H9 (cell line): ENCODE measurements at regions not wholly inside any gene's neighbourhood (a gene's known extent, or its start where the extent isn't known, plus 50 kb on each side); places are given as distances from the start of the nearest gene placed in this dataset.

Experiments used
- DNase-seq: peaks from one replicate; pipeline ENCODE4 v3.0.0-alpha.2; 2017
- H2AFZ ChIP-seq: one replicate; pipeline ENCODE4 v1.6.1; 2013; ENCODE audit warnings: mild to moderate bottlenecking, low read length, control low read depth, moderate library complexity
- H2AK5ac ChIP-seq: 2 replicates; pipeline ENCODE4 v1.6.1; 2013; ENCODE audit warnings: low read length, control low read depth, mixed read lengths; ENCODE audit not compliant: insufficient read length
- H2BK120ac ChIP-seq: one replicate; pipeline ENCODE4 v1.6.1; 2013; ENCODE audit warnings: low read depth, mild to moderate bottlenecking, low read length, control low read depth, inconsistent platforms; ENCODE audit not compliant: poor library complexity, severe bottlenecking
- H2BK12ac ChIP-seq: 2 replicates; pipeline ENCODE4 v1.6.1; 2013; ENCODE audit warnings: low read length, control low read depth, mixed read lengths, low read depth; ENCODE audit not compliant: insufficient read length
- H2BK15ac ChIP-seq: 2 replicates; pipeline ENCODE4 v1.6.1; 2013; ENCODE audit warnings: low read depth, low read length, control low read depth
- H2BK20ac ChIP-seq: one replicate; pipeline ENCODE4 v1.6.1; 2013; ENCODE audit warnings: low read depth, mild to moderate bottlenecking, low read length, control low read depth, inconsistent platforms; ENCODE audit not compliant: poor library complexity, severe bottlenecking
- H2BK5ac ChIP-seq: 2 replicates; pipeline ENCODE4 v1.6.1; 2013; ENCODE audit warnings: low read length, control low read depth, mixed read lengths; ENCODE audit not compliant: insufficient read length
- H3K14ac ChIP-seq: 2 replicates; pipeline ENCODE4 v1.6.1; 2013; ENCODE audit warnings: low read length, control low read depth; ENCODE audit not compliant: insufficient read depth
- H3K18ac ChIP-seq: 2 replicates; pipeline ENCODE4 v1.6.1; 2013; ENCODE audit warnings: low read depth, mild to moderate bottlenecking, mixed read lengths, low read length, control low read depth; ENCODE audit not compliant: insufficient read length
- H3K23ac ChIP-seq: 2 replicates; pipeline ENCODE4 v1.6.1; 2013; ENCODE audit warnings: low read length, control low read depth, mixed read lengths, low read depth; ENCODE audit not compliant: insufficient read length
- H3K23me2 ChIP-seq: 2 replicates; pipeline ENCODE4 v1.6.1; 2013; ENCODE audit warnings: low read depth, mild to moderate bottlenecking, mixed read lengths, low read length, control low read depth; ENCODE audit not compliant: insufficient read length, poor library complexity, severe bottlenecking
- H3K27ac ChIP-seq: 2 replicates; pipeline ENCODE4 v1.5.1; 2013; ENCODE audit warnings: low read length, control low read depth, mixed read lengths, low read depth; ENCODE audit not compliant: insufficient read length
- H3K27me3 ChIP-seq: 2 replicates; pipeline ENCODE4 v1.6.1; 2013; ENCODE audit warnings: low read length, control low read depth, inconsistent platforms; ENCODE audit not compliant: insufficient read depth
- H3K4ac ChIP-seq: 2 replicates; pipeline ENCODE4 v1.6.1; 2013; ENCODE audit warnings: low read depth, mild to moderate bottlenecking, control low read depth, inconsistent platforms, low read length, moderate library complexity
- H3K4me1 ChIP-seq: 2 replicates; pipeline ENCODE4 v1.6.1; 2013; ENCODE audit warnings: low read length, control low read depth, inconsistent platforms; ENCODE audit not compliant: insufficient read depth
- H3K4me2 ChIP-seq: 2 replicates; pipeline ENCODE4 v1.6.1; 2013; ENCODE audit warnings: low read length, control low read depth, mixed read lengths; ENCODE audit not compliant: insufficient read length, insufficient read depth
- H3K56ac ChIP-seq: 2 replicates; pipeline ENCODE4 v1.6.1; 2013; ENCODE audit warnings: low read depth, mild to moderate bottlenecking, mixed read lengths, low read length, control low read depth; ENCODE audit not compliant: insufficient read length
- H3K79me1 ChIP-seq: 2 replicates; pipeline ENCODE4 v1.6.1; 2013; ENCODE audit warnings: low read depth, mild to moderate bottlenecking, moderate library complexity, low read length, control low read depth, inconsistent platforms; ENCODE audit not compliant: insufficient read depth, poor library complexity, severe bottlenecking
- H3K79me2 ChIP-seq: 2 replicates; pipeline ENCODE4 v1.6.1; 2013; ENCODE audit warnings: low read length, control low read depth, inconsistent platforms; ENCODE audit not compliant: insufficient read depth
- H3K9ac ChIP-seq: 2 replicates; pipeline ENCODE4 v1.6.1; 2013; ENCODE audit warnings: low read length, control low read depth, mixed read lengths; ENCODE audit not compliant: insufficient read length; ENCODE audit errors: extremely low read depth
- H3K9me3 ChIP-seq: one replicate; pipeline ENCODE4 v1.6.1; 2013; ENCODE audit warnings: low read depth, low read length, inconsistent platforms; ENCODE audit not compliant: control insufficient read depth
- H3T11ph ChIP-seq: one replicate; pipeline ENCODE4 v1.6.1; 2013; ENCODE audit warnings: mild to moderate bottlenecking, low read length, control low read depth, inconsistent platforms
- H4K20me1 ChIP-seq: one replicate; pipeline ENCODE4 v1.6.1; 2013; ENCODE audit not compliant: control insufficient read depth, insufficient read length, insufficient read depth
- H4K5ac ChIP-seq: 2 replicates; pipeline ENCODE4 v1.6.1; 2013; ENCODE audit warnings: low read depth, mild to moderate bottlenecking, mixed read lengths, low read length, control low read depth; ENCODE audit not compliant: insufficient read length
- H4K8ac ChIP-seq: replicated peaks from 2 replicates; pipeline ENCODE4 v1.6.1; 2013; ENCODE audit warnings: low read length, control low read depth, mixed read lengths, low read depth; ENCODE audit not compliant: insufficient read length
- H4K91ac ChIP-seq: 2 replicates; pipeline ENCODE4 v1.6.1; 2013; ENCODE audit warnings: low read depth, mild to moderate bottlenecking, moderate library complexity, mixed read lengths, low read length, control low read depth; ENCODE audit not compliant: insufficient read length
- H3K27ac Mint-ChIP-seq, 3 experiments: 2 replicates in 2 of 3; 3 replicates in 1 of 3; pipeline ENCODE4 v1.8.0; 2020 to 2021; ENCODE audit warnings: mixed read lengths in 3 of 3, mild to moderate bottlenecking in 1 of 3, moderate library complexity in 1 of 3
- H3K27me3 Mint-ChIP-seq: 2 replicates; pipeline ENCODE4 v1.8.0; 2021; ENCODE audit warnings: low read depth, mild to moderate bottlenecking, moderate library complexity, mixed read lengths
- H3K36me3 Mint-ChIP-seq, 3 experiments: 2 replicates in 2 of 3; 3 replicates in 1 of 3; pipeline ENCODE4 v1.8.0; 2020 to 2021; ENCODE audit warnings: low read depth in 3 of 3, mixed read lengths in 3 of 3; ENCODE audit not compliant: insufficient read depth in 1 of 3
- H3K4me1 Mint-ChIP-seq, 2 experiments: 2 replicates each; pipeline ENCODE4 v1.8.0; 2020; ENCODE audit warnings: mixed read lengths in 2 of 2
- H3K4me3 Mint-ChIP-seq, 2 experiments: 2 replicates in 1 of 2; 3 replicates in 1 of 2; pipeline ENCODE4 v1.8.0; 2020 to 2021; ENCODE audit warnings: mild to moderate bottlenecking in 2 of 2, mixed read lengths in 2 of 2, moderate library complexity in 1 of 2
- H3K9me3 Mint-ChIP-seq, 2 experiments: 2 replicates in 1 of 2; 3 replicates in 1 of 2; pipeline ENCODE4 v1.8.0; 2020; ENCODE audit warnings: mild to moderate bottlenecking in 2 of 2, mixed read lengths in 2 of 2, moderate library complexity in 1 of 2
- CTCF ChIP-seq: fragments of 200-600 bp; sonication (generic); conservative IDR thresholded peaks from 3 replicates; pipeline ENCODE4 v1.8.0; 2021; ENCODE audit warnings: antibody characterized with exemption, mild to moderate bottlenecking
- WGBS: extraction: QIAGEN DNeasy Blood & Tissue Kit; methylation state at CpG from one replicate; pipeline ENCODE4 v1.1.7; 2013; ENCODE audit warnings: missing lambda C conversion rate, low lambda C conversion rate, mixed read lengths; ENCODE audit not compliant: insufficient read length; ENCODE audit errors: extremely low coverage; 5-methylcytosine and 5-hydroxymethylcytosine counted together

GRCh38 chr15:62390791-62391640 is 225.9 kb upstream of the C2CD4B start:
- no peaks in the 10 kb centered on the region for H3K79me2 ChIP-seq
- no peak overlapping the region for H3K23ac ChIP-seq
- peak overlapping the region in 1 of 3 experiments; percentile 27; a peak in 1 of 7 replicates for H3K27ac Mint-ChIP-seq

More at GRCh38 chr15:62390791-62391640, 225.9 kb upstream of the C2CD4B start:
- Histone ChIP-seq H3K56ac (no peak overlapping the region), H3T11ph (no peak overlapping the region), H3K4me1 (no peaks in the 10 kb centered on the region), H2AK5ac (no peak overlapping the region), H4K8ac (no peak overlapping the region), H4K5ac (no peak overlapping the region), H3K14ac (0 out of 2 replicates have a peak overlapping the region, but pooled peaks have one; percentile 30), H2BK5ac (no peak overlapping the region), H3K23me2 (peaks cover 16% of the 10 kb centered on the region), H3K4me2 (peak overlapping the region; percentile 68), H2BK20ac (no peak overlapping the region), H3K9ac (peak overlapping the region; percentile 64), H3K27me3 (no peaks in the 10 kb centered on the region; the same call in 1 of the 2 replicates), H2AFZ (no peak overlapping the region), H2BK120ac (no peak overlapping the region), H3K79me1 (no peaks in the 10 kb centered on the region), H4K20me1 (no peaks in the 10 kb centered on the region), H2BK15ac (no peak overlapping the region), H2BK12ac (no peak overlapping the region), H3K18ac (no peak overlapping the region), H3K9me3 (no peaks in the 10 kb centered on the region), H4K91ac (no peak overlapping the region), H3K27ac (no peak overlapping the region), H3K4ac (no peak overlapping the region)
- Mint-ChIP-seq H3K27me3 (peaks cover 17% of the 10 kb centered on the region), H3K9me3 (no peaks in the 10 kb centered on the region), H3K4me3 (peak overlapping the region; percentile 95 to 97), H3K36me3 (no peaks in the 10 kb centered on the region; a peak in 1 of 7 replicates), H3K4me1 (peaks cover 12 to 17% of the 10 kb centered on the region in 2 experiments)
- no CpG with 5 or more reads among the region's 62 CpGs for WGBS
- DNase-seq, result peak; percentile 54
- 0 out of 3 replicates have a peak, but pooled peaks have one; percentile 13 for TF ChIP-seq CTCF
